IMR-90 (cell line): ENCODE measurements at regions not wholly inside any gene's neighbourhood (a gene's known extent, or its start where the extent isn't known, plus 50 kb on each side); places are given as distances from the start of the nearest gene placed in this dataset.

Experiments
- ATAC-seq: fragments of 200-7000 bp; cut with Tn5 transposase; 2 replicates; pipeline ENCODE4 v1.9.1; 2020; ENCODE audit warnings: low read depth, mild to moderate bottlenecking, moderate library complexity
- BruUV-seq: library from RNA; stranded (reverse); fragments of 400-500 nt; replicated peaks from 2 replicates; lab custom pipeline; 2021; lab: Mats Ljungman, UMichigan
- CTCF ChIA-PET: fragments of 300-600 bp; formaldehyde crosslinking; extraction: SDS; loops from one replicate; lab custom pipeline; 2021; ENCODE audit warnings: antibody characterized with exemption; lab: Yijun Ruan, JAX
- POLR2A ChIA-PET: fragments of 300-600 bp; sonication (Branson Sonifier 250); formaldehyde crosslinking; loops from one replicate; lab custom pipeline; 2022; ENCODE audit warnings: antibody characterized with exemption; ENCODE audit not compliant: unreplicated experiment; lab: Charles Lee
- DNase-seq: peaks from one replicate; pipeline ENCODE4 v3.0.0; 2013
- H2AFZ ChIP-seq: replicated peaks from 2 replicates; pipeline ENCODE3; 2013; ENCODE audit warnings: low read length, mild to moderate bottlenecking; ENCODE audit not compliant: poor library complexity
- H2AK5ac ChIP-seq: 2 replicates; pipeline ENCODE4 v1.6.1; 2013; ENCODE audit warnings: low read depth, low read length, inconsistent platforms
- H2AK9ac ChIP-seq: replicated peaks from 2 replicates; pipeline ENCODE3; 2013; ENCODE audit warnings: mild to moderate bottlenecking, low read depth, low read length, moderate library complexity; ENCODE audit not compliant: poor library complexity
- H2BK120ac ChIP-seq: 2 replicates; pipeline ENCODE4 v1.6.1; 2013; ENCODE audit warnings: low read depth, low read length, inconsistent platforms
- H2BK15ac ChIP-seq: 3 replicates; pipeline ENCODE4 v1.6.1; 2013; ENCODE audit warnings: low read depth, low read length, inconsistent platforms
- H2BK20ac ChIP-seq: 2 replicates; pipeline ENCODE4 v1.6.1; 2013; ENCODE audit warnings: low read depth, mild to moderate bottlenecking, inconsistent platforms, low read length, moderate library complexity
- H2BK5ac ChIP-seq: 2 replicates; pipeline ENCODE4 v1.6.1; 2013; ENCODE audit warnings: mild to moderate bottlenecking, low read depth, low read length, inconsistent platforms; ENCODE audit not compliant: poor library complexity, severe bottlenecking
- H3K14ac ChIP-seq: replicated peaks from 2 replicates; pipeline ENCODE4 v1.6.1; 2013; ENCODE audit warnings: low read depth, low read length, inconsistent platforms
- H3K18ac ChIP-seq: 2 replicates; pipeline ENCODE4 v1.6.1; 2013; ENCODE audit warnings: low read depth, low read length, control low read depth
- H3K23ac ChIP-seq: 2 replicates; pipeline ENCODE4 v1.6.1; 2013; ENCODE audit warnings: low read depth, low read length, inconsistent platforms
- H3K27ac ChIP-seq: 2 replicates; pipeline ENCODE4 v1.5.1; 2013; ENCODE audit warnings: mild to moderate bottlenecking, control low read depth, low read length; ENCODE audit not compliant: insufficient read depth
- H3K27me3 ChIP-seq: 2 replicates; pipeline ENCODE4 v1.6.1; 2013; ENCODE audit warnings: low read length; ENCODE audit not compliant: control insufficient read depth, insufficient read depth
- H3K36me3 ChIP-seq: 2 replicates; pipeline ENCODE4 v1.6.1; 2013; ENCODE audit warnings: low read length, mixed read lengths; ENCODE audit not compliant: control insufficient read depth, insufficient read depth
- H3K4ac ChIP-seq: 2 replicates; pipeline ENCODE4 v1.6.1; 2013; ENCODE audit warnings: low read depth, low read length, inconsistent platforms
- H3K4me1 ChIP-seq: 2 replicates; pipeline ENCODE4 v1.6.1; 2013; ENCODE audit warnings: low read length, mixed read lengths; ENCODE audit not compliant: control insufficient read depth, insufficient read depth
- H3K4me2 ChIP-seq: 2 replicates; pipeline ENCODE4 v1.6.1; 2013; ENCODE audit warnings: low read depth, mild to moderate bottlenecking, control low read depth, low read length, moderate library complexity
- H3K4me3 ChIP-seq: 2 replicates; pipeline ENCODE4 v1.5.1; 2013; ENCODE audit warnings: low read depth, mild to moderate bottlenecking, control low read depth, low read length, moderate library complexity; ENCODE audit not compliant: insufficient read depth
- H3K56ac ChIP-seq: 2 replicates; pipeline ENCODE4 v1.6.1; 2013; ENCODE audit warnings: low read length, inconsistent platforms; ENCODE audit not compliant: insufficient read depth; ENCODE audit errors: extremely low read depth
- H3K79me1 ChIP-seq, 2 experiments: 2 replicates each; pipeline ENCODE4 v1.6.1; 2013; ENCODE audit warnings: low read length in 2 of 2, inconsistent platforms in 1 of 2, low read depth in 1 of 2
- H3K9ac ChIP-seq: 2 replicates; pipeline ENCODE4 v1.6.1; 2013; ENCODE audit warnings: low read depth, low read length, control low read depth
- H3K9me1 ChIP-seq: 2 replicates; pipeline ENCODE4 v1.6.1; 2013; ENCODE audit warnings: low read length, inconsistent platforms; ENCODE audit not compliant: insufficient read depth
- H3K9me3 ChIP-seq: 2 replicates; pipeline ENCODE4 v1.6.1; 2013; ENCODE audit warnings: low read length; ENCODE audit not compliant: control insufficient read depth, insufficient read depth
- H4K20me1 ChIP-seq: 2 replicates; pipeline ENCODE4 v1.6.1; 2013; ENCODE audit warnings: low read length, inconsistent platforms; ENCODE audit not compliant: insufficient read depth
- H4K5ac ChIP-seq: 2 replicates; pipeline ENCODE4 v1.6.1; 2013; ENCODE audit warnings: mild to moderate bottlenecking, low read depth, low read length, control low read depth
- H4K8ac ChIP-seq, 2 experiments: 2 replicates each; pipeline ENCODE4 v1.6.1; 2013; ENCODE audit warnings: low read depth in 2 of 2, low read length in 2 of 2, control low read depth in 1 of 2, inconsistent platforms in 1 of 2
- H4K91ac ChIP-seq: 2 replicates; pipeline ENCODE4 v1.6.1; 2013; ENCODE audit warnings: low read depth, low read length, inconsistent platforms; ENCODE audit not compliant: insufficient read depth
- BHLHE40 ChIP-seq: fragments of 150-350 bp; IDR thresholded peaks from 2 replicates; pipeline ENCODE4 v1.6.1; 2016; ENCODE audit warnings: mild to moderate bottlenecking, low read depth, low read length
- ELK1 ChIP-seq: fragments of 150-350 bp; IDR thresholded peaks from 2 replicates; pipeline ENCODE4 v1.6.1; 2016; ENCODE audit warnings: low read depth, mild to moderate bottlenecking, low read length, moderate library complexity, borderline replicate concordance
- MAFK ChIP-seq: IDR thresholded peaks from 2 replicates; pipeline ENCODE4 v1.6.1; 2012; ENCODE audit warnings: low read depth, low read length, improper control_type of control experiment
- MAZ ChIP-seq: IDR thresholded peaks from 2 replicates; pipeline ENCODE4 v1.6.1; 2012; ENCODE audit warnings: low read depth, mild to moderate bottlenecking, low read length, improper control_type of control experiment, moderate library complexity, borderline replicate concordance
- NFE2L2 ChIP-seq: fragments of 150-350 bp; IDR thresholded peaks from 2 replicates; pipeline ENCODE4 v1.6.1; 2016; ENCODE audit warnings: low read depth, mild to moderate bottlenecking, low read length
- RAD21 ChIP-seq: IDR thresholded peaks from 2 replicates; pipeline ENCODE4 v1.6.1; 2012; ENCODE audit warnings: low read length, improper control_type of control experiment
- RCOR1 ChIP-seq: IDR thresholded peaks from 2 replicates; pipeline ENCODE4 v1.6.1; 2012; ENCODE audit warnings: mild to moderate bottlenecking, low read length, improper control_type of control experiment; ENCODE audit not compliant: insufficient replicate concordance
- RFX5 ChIP-seq: IDR thresholded peaks from 2 replicates; pipeline ENCODE4 v1.8.0; 2012; ENCODE audit warnings: low read depth, mild to moderate bottlenecking, low read length, moderate library complexity
- SMC3 ChIP-seq: fragments of 150-350 bp; IDR thresholded peaks from 2 replicates; pipeline ENCODE4 v1.6.1; 2016; ENCODE audit warnings: low read depth, mild to moderate bottlenecking, antibody characterized with exemption, low read length, moderate library complexity
- WGBS, 2 experiments: methylation state at CpG; one replicate each; pipeline versions ENCODE4 v1.1.5 to v1.1.7; 2013; ENCODE audit warnings: missing lambda C conversion rate in 2 of 2; ENCODE audit not compliant: insufficient read length in 1 of 2; ENCODE audit errors: extremely low coverage in 2 of 2; 5-methylcytosine and 5-hydroxymethylcytosine counted together
- dilution Hi-C: fragments of 300-500 bp; cut with HindIII; formaldehyde crosslinking; loops from one replicate; pipeline ENCODE4 v1.14.3; 2018; ENCODE audit warnings: low sequenced_read_pairs; ENCODE audit not compliant: unreplicated experiment
- in situ Hi-C: fragments of 300-500 bp; cut with MboI; formaldehyde crosslinking; loops from 3 replicates; pipeline ENCODE4 v1.14.3; 2019; ENCODE audit warnings: low sequenced_read_pairs, inconsistent platforms, mixed read lengths
- intact Hi-C: fragments of 100-400 bp; cut with micrococcal nuclease; formaldehyde crosslinking; loops from 2 replicates; pipeline ENCODE4 v1.10.0; 2022
- TF ChIP-seq, protein P1 (sequence below): conservative IDR thresholded peaks from 2 replicates; pipeline ENCODE4 v1.5.1; 2012; ENCODE audit warnings: mild to moderate bottlenecking, low read depth, low read length, improper control_type of control experiment

GRCh38 chr2:224157655-224158054 is 118.6 kb upstream of the SERPINE2 start:
- Histone ChIP-seq H3K27me3 (no peaks in the 10 kb centered on the region), H3K9me3 (no peaks in the 10 kb centered on the region), H4K20me1 (no peaks in the 10 kb centered on the region), H3K79me1 (no peaks in the 10 kb centered on the region), H3K27ac (no peak overlapping the region), H3K4me3 (no peak overlapping the region), H3K4ac (no peak overlapping the region), H3K4me2 (no peak overlapping the region), H2BK20ac (no peak overlapping the region), H2BK5ac (no peak overlapping the region), H3K9ac (no peak overlapping the region), H2AK5ac (no peak overlapping the region), H4K8ac (no peak overlapping the region), H3K4me1 (peaks cover 8% of the 10 kb centered on the region), H3K18ac (no peak overlapping the region), H2BK15ac (no peak overlapping the region), H3K36me3 (no peaks in the 10 kb centered on the region), H4K91ac (no peak overlapping the region), H2BK120ac (no peak overlapping the region), H2AFZ (no peak overlapping the region), H3K14ac (no peak overlapping the region), H3K23ac (no peak overlapping the region), H2AK9ac (no peak overlapping the region), H3K56ac (no peak overlapping the region), H4K5ac (no peak overlapping the region), H3K9me1 (peaks cover 5% of the 10 kb centered on the region)
- in situ Hi-C loops = no loop called here
- no peak for DNase-seq
- intact Hi-C loops = no loop called here
- no TSS peak for BruUV-seq
- dilution Hi-C loops = no loop called here
- no peak for ATAC-seq
- TF ChIP-seq RCOR1 (no peak), RFX5 (no peak), ELK1 (no peak), RAD21 (no peak), MAFK (no peak), SMC3 (no peak), NFE2L2 (no peak), MAZ (no peak), BHLHE40 (no peak)
- TF ChIP-seq, protein P1, sequence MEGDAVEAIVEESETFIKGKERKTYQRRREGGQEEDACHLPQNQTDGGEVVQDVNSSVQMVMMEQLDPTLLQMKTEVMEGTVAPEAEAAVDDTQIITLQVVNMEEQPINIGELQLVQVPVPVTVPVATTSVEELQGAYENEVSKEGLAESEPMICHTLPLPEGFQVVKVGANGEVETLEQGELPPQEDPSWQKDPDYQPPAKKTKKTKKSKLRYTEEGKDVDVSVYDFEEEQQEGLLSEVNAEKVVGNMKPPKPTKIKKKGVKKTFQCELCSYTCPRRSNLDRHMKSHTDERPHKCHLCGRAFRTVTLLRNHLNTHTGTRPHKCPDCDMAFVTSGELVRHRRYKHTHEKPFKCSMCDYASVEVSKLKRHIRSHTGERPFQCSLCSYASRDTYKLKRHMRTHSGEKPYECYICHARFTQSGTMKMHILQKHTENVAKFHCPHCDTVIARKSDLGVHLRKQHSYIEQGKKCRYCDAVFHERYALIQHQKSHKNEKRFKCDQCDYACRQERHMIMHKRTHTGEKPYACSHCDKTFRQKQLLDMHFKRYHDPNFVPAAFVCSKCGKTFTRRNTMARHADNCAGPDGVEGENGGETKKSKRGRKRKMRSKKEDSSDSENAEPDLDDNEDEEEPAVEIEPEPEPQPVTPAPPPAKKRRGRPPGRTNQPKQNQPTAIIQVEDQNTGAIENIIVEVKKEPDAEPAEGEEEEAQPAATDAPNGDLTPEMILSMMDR = no peak
- WGBS, 2 experiments = no CpG with 5 or more reads among the region's 1 CpG
- POLR2A ChIA-PET = no interaction called here
- CTCF ChIA-PET = interaction anchor here (1.2 kb wide), 1 partner anchor 34 kb away, joined by 4 read pairs; no protein-coding TSS in a partner anchor
